C4-2B (cell line): ENCODE measurements at regions not wholly inside any gene's neighbourhood (a gene's known extent, or its start where the extent isn't known, plus 50 kb on each side); places are given as distances from the start of the nearest gene placed in this dataset.

Experiments used
- H3K27ac ChIP-seq: fragments of 450-650 bp; 2 replicates; pipeline ENCODE4 v1.5.1; 2017
- ZFX ChIP-seq: fragments of 450-650 bp; IDR thresholded peaks from 2 replicates; pipeline ENCODE4 v1.6.1; 2017
- TF ChIP-seq, protein P1 (sequence below): fragments of 450-650 bp; conservative IDR thresholded peaks from 2 replicates; pipeline ENCODE4 v1.5.1; 2017; ENCODE audit warnings: mild to moderate bottlenecking

DNA sequence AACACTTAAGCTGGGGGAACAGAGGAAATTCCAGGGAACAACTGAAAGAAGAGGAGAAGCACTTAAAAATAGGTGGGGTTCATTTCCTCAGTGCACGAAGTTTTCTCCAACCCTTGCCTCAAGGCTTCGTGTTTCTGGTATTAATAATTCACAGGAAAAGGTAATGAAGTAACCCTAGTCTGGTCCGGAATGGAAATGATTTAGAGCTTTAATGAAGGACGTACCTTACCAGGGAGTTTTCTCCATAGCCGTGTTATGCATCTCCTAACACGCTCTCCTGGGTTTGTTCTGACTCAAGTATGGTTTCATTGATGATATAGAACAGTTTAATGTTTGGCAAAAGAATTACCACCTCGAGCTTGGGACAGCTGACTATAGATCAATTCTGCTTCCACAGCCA, 214.2 kb downstream of the MTX2 start:
- H3K27ac ChIP-seq: no peak overlapping the region
- TF ChIP-seq, protein P1, sequence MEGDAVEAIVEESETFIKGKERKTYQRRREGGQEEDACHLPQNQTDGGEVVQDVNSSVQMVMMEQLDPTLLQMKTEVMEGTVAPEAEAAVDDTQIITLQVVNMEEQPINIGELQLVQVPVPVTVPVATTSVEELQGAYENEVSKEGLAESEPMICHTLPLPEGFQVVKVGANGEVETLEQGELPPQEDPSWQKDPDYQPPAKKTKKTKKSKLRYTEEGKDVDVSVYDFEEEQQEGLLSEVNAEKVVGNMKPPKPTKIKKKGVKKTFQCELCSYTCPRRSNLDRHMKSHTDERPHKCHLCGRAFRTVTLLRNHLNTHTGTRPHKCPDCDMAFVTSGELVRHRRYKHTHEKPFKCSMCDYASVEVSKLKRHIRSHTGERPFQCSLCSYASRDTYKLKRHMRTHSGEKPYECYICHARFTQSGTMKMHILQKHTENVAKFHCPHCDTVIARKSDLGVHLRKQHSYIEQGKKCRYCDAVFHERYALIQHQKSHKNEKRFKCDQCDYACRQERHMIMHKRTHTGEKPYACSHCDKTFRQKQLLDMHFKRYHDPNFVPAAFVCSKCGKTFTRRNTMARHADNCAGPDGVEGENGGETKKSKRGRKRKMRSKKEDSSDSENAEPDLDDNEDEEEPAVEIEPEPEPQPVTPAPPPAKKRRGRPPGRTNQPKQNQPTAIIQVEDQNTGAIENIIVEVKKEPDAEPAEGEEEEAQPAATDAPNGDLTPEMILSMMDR: no peak
- TF ChIP-seq ZFX: no peak

DNA sequence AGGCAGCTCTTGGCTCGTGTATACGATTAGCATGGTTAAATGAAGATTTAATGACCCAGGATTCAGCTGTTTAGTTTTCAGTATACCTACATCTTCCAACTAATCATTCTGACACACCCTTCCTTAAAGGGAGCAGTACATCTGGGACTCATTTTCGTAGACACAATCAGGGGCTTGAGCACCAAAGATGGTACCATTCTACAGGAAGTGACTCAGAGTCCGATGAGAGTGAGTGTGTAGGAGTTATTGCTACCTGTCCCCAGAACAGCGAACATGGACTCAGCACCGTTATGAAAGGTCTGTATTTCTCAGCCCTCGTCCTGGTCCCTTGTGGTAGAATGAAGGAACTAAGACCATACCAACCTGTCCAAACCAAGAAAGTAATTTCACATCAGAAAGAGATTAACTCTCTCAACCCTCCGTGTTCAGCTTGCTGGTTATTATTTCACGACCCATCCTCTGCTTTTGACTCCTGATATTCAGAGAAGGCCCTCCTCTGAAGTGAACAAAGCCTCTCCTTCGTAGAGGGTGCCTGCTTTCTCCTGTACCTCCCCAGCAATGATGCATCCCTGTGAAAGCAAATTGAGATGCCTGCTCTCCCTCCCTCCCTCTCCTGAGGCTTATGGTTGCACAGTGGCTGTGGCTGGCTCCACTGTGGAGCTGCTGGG, 214.8 kb downstream of the MTX2 start:
- no peak for TF ChIP-seq ZFX
- TF ChIP-seq, protein P1: no peak
- no peak overlapping the region for H3K27ac ChIP-seq

DNA sequence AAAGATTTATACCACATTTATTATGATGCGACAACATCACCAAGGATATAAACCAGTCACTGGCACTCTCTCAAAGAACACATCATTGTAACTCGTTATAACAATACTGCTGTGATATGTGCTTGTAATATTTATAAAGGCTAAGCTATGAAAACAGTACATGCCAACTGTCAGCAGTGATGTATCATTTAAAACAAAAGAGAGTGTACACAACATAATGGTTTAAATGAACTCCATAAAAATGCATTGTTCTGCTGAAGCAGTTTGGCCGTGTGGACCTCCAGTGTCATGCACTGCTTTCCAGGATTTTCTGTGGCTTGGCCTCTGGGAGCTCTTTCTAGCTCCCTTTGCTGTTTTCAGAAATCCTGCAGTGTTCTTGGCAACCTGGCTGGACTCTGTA, 215.6 kb downstream of the MTX2 start:
- TF ChIP-seq, protein P1: no peak
- no peak for TF ChIP-seq ZFX
- no peak overlapping the region for H3K27ac ChIP-seq

- H3K27ac ChIP-seq: no peak overlapping the region
- TF ChIP-seq ZFX: no peak
- TF ChIP-seq, protein P1: no peak
These were observed 219.2 kb downstream of the MTX2 start for GRCh38 chr2:176488431-176488830.

- no peak overlapping the region for H3K27ac ChIP-seq
- TF ChIP-seq, protein P1: no peak
- TF ChIP-seq ZFX: no peak
These were observed 221.0 kb downstream of the MTX2 start for GRCh38 chr2:176490061-176490861.

GRCh38 chr2:176491172-176491904, 222.1 kb downstream of the MTX2 start:
- H3K27ac ChIP-seq: no peak overlapping the region
- TF ChIP-seq, protein P1: no peak
- no peak for TF ChIP-seq ZFX

DNA sequence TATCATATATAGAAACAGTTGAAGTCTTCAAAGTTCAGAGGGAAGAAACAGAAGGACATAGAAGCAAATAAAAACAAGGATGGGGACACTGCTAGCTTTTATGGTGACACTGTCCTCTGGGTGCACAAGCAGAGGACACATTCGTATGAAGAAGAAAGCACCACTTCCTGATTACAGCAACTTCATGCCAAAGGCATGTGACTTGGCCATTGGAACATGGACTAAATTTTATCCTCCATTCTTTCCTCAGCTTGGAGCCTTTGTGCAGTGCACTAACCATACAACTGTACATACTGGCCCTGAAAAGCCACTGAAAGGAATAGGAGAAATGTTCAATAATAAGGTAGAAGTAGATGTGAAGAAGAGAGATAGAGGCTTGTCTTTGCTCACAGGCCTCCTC, 223.3 kb downstream of the MTX2 start:
- no peak overlapping the region for H3K27ac ChIP-seq
- no peak for TF ChIP-seq ZFX
- TF ChIP-seq, protein P1: no peak
